H9 (cell line): ENCODE measurements at regions not wholly inside any gene's neighbourhood (a gene's known extent, or its start where the extent isn't known, plus 50 kb on each side); places are given as distances from the start of the nearest gene placed in this dataset.

Experiments
- DNase-seq: peaks from one replicate; pipeline ENCODE4 v3.0.0-alpha.2; 2017
- H2AFZ ChIP-seq: one replicate; pipeline ENCODE4 v1.6.1; 2013; ENCODE audit warnings: mild to moderate bottlenecking, low read length, control low read depth, moderate library complexity
- H2AK5ac ChIP-seq: 2 replicates; pipeline ENCODE4 v1.6.1; 2013; ENCODE audit warnings: low read length, control low read depth, mixed read lengths; ENCODE audit not compliant: insufficient read length
- H2BK120ac ChIP-seq: one replicate; pipeline ENCODE4 v1.6.1; 2013; ENCODE audit warnings: low read depth, mild to moderate bottlenecking, low read length, control low read depth, inconsistent platforms; ENCODE audit not compliant: poor library complexity, severe bottlenecking
- H2BK12ac ChIP-seq: 2 replicates; pipeline ENCODE4 v1.6.1; 2013; ENCODE audit warnings: low read length, control low read depth, mixed read lengths, low read depth; ENCODE audit not compliant: insufficient read length
- H2BK15ac ChIP-seq: 2 replicates; pipeline ENCODE4 v1.6.1; 2013; ENCODE audit warnings: low read depth, low read length, control low read depth
- H2BK20ac ChIP-seq: one replicate; pipeline ENCODE4 v1.6.1; 2013; ENCODE audit warnings: low read depth, mild to moderate bottlenecking, low read length, control low read depth, inconsistent platforms; ENCODE audit not compliant: poor library complexity, severe bottlenecking
- H2BK5ac ChIP-seq: 2 replicates; pipeline ENCODE4 v1.6.1; 2013; ENCODE audit warnings: low read length, control low read depth, mixed read lengths; ENCODE audit not compliant: insufficient read length
- H3K14ac ChIP-seq: 2 replicates; pipeline ENCODE4 v1.6.1; 2013; ENCODE audit warnings: low read length, control low read depth; ENCODE audit not compliant: insufficient read depth
- H3K18ac ChIP-seq: 2 replicates; pipeline ENCODE4 v1.6.1; 2013; ENCODE audit warnings: low read depth, mild to moderate bottlenecking, mixed read lengths, low read length, control low read depth; ENCODE audit not compliant: insufficient read length
- H3K23ac ChIP-seq: 2 replicates; pipeline ENCODE4 v1.6.1; 2013; ENCODE audit warnings: low read length, control low read depth, mixed read lengths, low read depth; ENCODE audit not compliant: insufficient read length
- H3K23me2 ChIP-seq: 2 replicates; pipeline ENCODE4 v1.6.1; 2013; ENCODE audit warnings: low read depth, mild to moderate bottlenecking, mixed read lengths, low read length, control low read depth; ENCODE audit not compliant: insufficient read length, poor library complexity, severe bottlenecking
- H3K27ac ChIP-seq: 2 replicates; pipeline ENCODE4 v1.5.1; 2013; ENCODE audit warnings: low read length, control low read depth, mixed read lengths, low read depth; ENCODE audit not compliant: insufficient read length
- H3K27me3 ChIP-seq: 2 replicates; pipeline ENCODE4 v1.6.1; 2013; ENCODE audit warnings: low read length, control low read depth, inconsistent platforms; ENCODE audit not compliant: insufficient read depth
- H3K4ac ChIP-seq: 2 replicates; pipeline ENCODE4 v1.6.1; 2013; ENCODE audit warnings: low read depth, mild to moderate bottlenecking, control low read depth, inconsistent platforms, low read length, moderate library complexity
- H3K4me1 ChIP-seq: 2 replicates; pipeline ENCODE4 v1.6.1; 2013; ENCODE audit warnings: low read length, control low read depth, inconsistent platforms; ENCODE audit not compliant: insufficient read depth
- H3K4me2 ChIP-seq: 2 replicates; pipeline ENCODE4 v1.6.1; 2013; ENCODE audit warnings: low read length, control low read depth, mixed read lengths; ENCODE audit not compliant: insufficient read length, insufficient read depth
- H3K56ac ChIP-seq: 2 replicates; pipeline ENCODE4 v1.6.1; 2013; ENCODE audit warnings: low read depth, mild to moderate bottlenecking, mixed read lengths, low read length, control low read depth; ENCODE audit not compliant: insufficient read length
- H3K79me1 ChIP-seq: 2 replicates; pipeline ENCODE4 v1.6.1; 2013; ENCODE audit warnings: low read depth, mild to moderate bottlenecking, moderate library complexity, low read length, control low read depth, inconsistent platforms; ENCODE audit not compliant: insufficient read depth, poor library complexity, severe bottlenecking
- H3K79me2 ChIP-seq: 2 replicates; pipeline ENCODE4 v1.6.1; 2013; ENCODE audit warnings: low read length, control low read depth, inconsistent platforms; ENCODE audit not compliant: insufficient read depth
- H3K9ac ChIP-seq: 2 replicates; pipeline ENCODE4 v1.6.1; 2013; ENCODE audit warnings: low read length, control low read depth, mixed read lengths; ENCODE audit not compliant: insufficient read length; ENCODE audit errors: extremely low read depth
- H3K9me3 ChIP-seq: one replicate; pipeline ENCODE4 v1.6.1; 2013; ENCODE audit warnings: low read depth, low read length, inconsistent platforms; ENCODE audit not compliant: control insufficient read depth
- H3T11ph ChIP-seq: one replicate; pipeline ENCODE4 v1.6.1; 2013; ENCODE audit warnings: mild to moderate bottlenecking, low read length, control low read depth, inconsistent platforms
- H4K20me1 ChIP-seq: one replicate; pipeline ENCODE4 v1.6.1; 2013; ENCODE audit not compliant: control insufficient read depth, insufficient read length, insufficient read depth
- H4K5ac ChIP-seq: 2 replicates; pipeline ENCODE4 v1.6.1; 2013; ENCODE audit warnings: low read depth, mild to moderate bottlenecking, mixed read lengths, low read length, control low read depth; ENCODE audit not compliant: insufficient read length
- H4K8ac ChIP-seq: replicated peaks from 2 replicates; pipeline ENCODE4 v1.6.1; 2013; ENCODE audit warnings: low read length, control low read depth, mixed read lengths, low read depth; ENCODE audit not compliant: insufficient read length
- H4K91ac ChIP-seq: 2 replicates; pipeline ENCODE4 v1.6.1; 2013; ENCODE audit warnings: low read depth, mild to moderate bottlenecking, moderate library complexity, mixed read lengths, low read length, control low read depth; ENCODE audit not compliant: insufficient read length
- H3K27ac Mint-ChIP-seq, 3 experiments: 2 replicates in 2 of 3; 3 replicates in 1 of 3; pipeline ENCODE4 v1.8.0; 2020 to 2021; ENCODE audit warnings: mixed read lengths in 3 of 3, mild to moderate bottlenecking in 1 of 3, moderate library complexity in 1 of 3
- H3K27me3 Mint-ChIP-seq: 2 replicates; pipeline ENCODE4 v1.8.0; 2021; ENCODE audit warnings: low read depth, mild to moderate bottlenecking, moderate library complexity, mixed read lengths
- H3K36me3 Mint-ChIP-seq, 3 experiments: 2 replicates in 2 of 3; 3 replicates in 1 of 3; pipeline ENCODE4 v1.8.0; 2020 to 2021; ENCODE audit warnings: low read depth in 3 of 3, mixed read lengths in 3 of 3; ENCODE audit not compliant: insufficient read depth in 1 of 3
- H3K4me1 Mint-ChIP-seq, 2 experiments: 2 replicates each; pipeline ENCODE4 v1.8.0; 2020; ENCODE audit warnings: mixed read lengths in 2 of 2
- H3K4me3 Mint-ChIP-seq, 2 experiments: 2 replicates in 1 of 2; 3 replicates in 1 of 2; pipeline ENCODE4 v1.8.0; 2020 to 2021; ENCODE audit warnings: mild to moderate bottlenecking in 2 of 2, mixed read lengths in 2 of 2, moderate library complexity in 1 of 2
- H3K9me3 Mint-ChIP-seq, 2 experiments: 2 replicates in 1 of 2; 3 replicates in 1 of 2; pipeline ENCODE4 v1.8.0; 2020; ENCODE audit warnings: mild to moderate bottlenecking in 2 of 2, mixed read lengths in 2 of 2, moderate library complexity in 1 of 2
- CTCF ChIP-seq: fragments of 200-600 bp; sonication (generic); conservative IDR thresholded peaks from 3 replicates; pipeline ENCODE4 v1.8.0; 2021; ENCODE audit warnings: antibody characterized with exemption, mild to moderate bottlenecking
- WGBS: extraction: QIAGEN DNeasy Blood & Tissue Kit; methylation state at CpG from one replicate; pipeline ENCODE4 v1.1.7; 2013; ENCODE audit warnings: missing lambda C conversion rate, low lambda C conversion rate, mixed read lengths; ENCODE audit not compliant: insufficient read length; ENCODE audit errors: extremely low coverage; 5-methylcytosine and 5-hydroxymethylcytosine counted together

DNA sequence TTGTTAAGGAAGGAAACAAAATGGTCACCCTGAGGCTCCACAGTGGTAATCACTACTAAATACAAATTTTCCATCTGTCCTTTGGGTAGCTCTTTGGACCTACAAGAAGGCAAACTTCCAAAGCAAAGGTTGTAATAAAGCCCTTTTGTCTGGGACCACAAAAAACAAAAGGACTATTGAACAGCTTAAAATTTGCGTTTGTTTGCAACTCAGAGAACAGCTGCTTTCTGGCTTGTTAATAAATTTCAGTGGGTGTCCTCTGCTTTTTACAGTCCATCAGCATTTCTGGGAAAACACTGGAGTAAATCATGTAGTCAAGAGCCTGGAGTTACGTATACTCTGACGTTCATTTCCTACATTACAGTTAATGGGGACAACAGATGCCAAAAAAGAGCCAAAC lies 439.7 kb upstream of the DIAPH2 start:
- no peak overlapping the region for H3K14ac ChIP-seq
- H4K5ac ChIP-seq, result no peak overlapping the region
- H3K27me3 ChIP-seq, result no peaks in the 10 kb centered on the region
- H2AFZ ChIP-seq, result no peak overlapping the region
- no peaks in the 10 kb centered on the region for H3K9me3 Mint-ChIP-seq
- H3K4ac ChIP-seq, result no peak overlapping the region
- no peak overlapping the region for H3K23ac ChIP-seq
- no peak overlapping the region for H3K56ac ChIP-seq
- no peak overlapping the region for H3K27ac ChIP-seq
- H3K27ac Mint-ChIP-seq, result no peak overlapping the region; a peak in 3 of 7 replicates
- H2BK5ac ChIP-seq, result no peak overlapping the region
- H2AK5ac ChIP-seq, result no peak overlapping the region
- H3K27me3 Mint-ChIP-seq, result no peaks in the 10 kb centered on the region
- H3K9me3 ChIP-seq, result no peaks in the 10 kb centered on the region
- DNase-seq, result no peak
- no peaks in the 10 kb centered on the region; a peak in 1 of 7 replicates for H3K36me3 Mint-ChIP-seq
- no peak overlapping the region for H2BK12ac ChIP-seq
- no peak for TF ChIP-seq CTCF
- no peak overlapping the region for H2BK20ac ChIP-seq
- no peak overlapping the region for H3K4me3 Mint-ChIP-seq
- no peaks in the 10 kb centered on the region; the same call in 1 of the 2 replicates for H3K4me1 ChIP-seq
- H3K18ac ChIP-seq, result no peak overlapping the region
- H2BK15ac ChIP-seq, result no peak overlapping the region
- H3K23me2 ChIP-seq, result no peaks in the 10 kb centered on the region
- H3T11ph ChIP-seq, result no peak overlapping the region
- H4K20me1 ChIP-seq, result no peaks in the 10 kb centered on the region
- H3K79me2 ChIP-seq, result no peaks in the 10 kb centered on the region
- no peak overlapping the region for H2BK120ac ChIP-seq
- H4K8ac ChIP-seq, result no peak overlapping the region
- no peak overlapping the region for H3K9ac ChIP-seq
- no peak overlapping the region for H3K4me2 ChIP-seq
- H3K79me1 ChIP-seq, result no peaks in the 10 kb centered on the region
- no peak overlapping the region for H4K91ac ChIP-seq
- peaks cover 15 to 16% of the 10 kb centered on the region in 2 experiments for H3K4me1 Mint-ChIP-seq
- no CpG with 5 or more reads among the region's 3 CpGs for WGBS
